Retinal pigment epithelial cell (primary cell): ENCODE measurements at regions not wholly inside any gene's neighbourhood (a gene's known extent, or its start where the extent isn't known, plus 50 kb on each side); places are given as distances from the start of the nearest gene placed in this dataset.

Source experiments
- DNase-seq: peaks from one replicate; pipeline ENCODE4 v3.0.0-alpha.2; 2010; ENCODE audit warnings: low read depth
- H3K4me3 ChIP-seq: 2 replicates; pipeline ENCODE4 v1.5.1; 2011; ENCODE audit warnings: mild to moderate bottlenecking, low read length, control low read depth, moderate library complexity
- TF ChIP-seq, protein P1 (sequence below): conservative IDR thresholded peaks from 2 replicates; pipeline ENCODE4 v1.5.1; 2011; ENCODE audit warnings: low read depth, low read length, control low read depth, inconsistent platforms

- TF ChIP-seq, protein P1, sequence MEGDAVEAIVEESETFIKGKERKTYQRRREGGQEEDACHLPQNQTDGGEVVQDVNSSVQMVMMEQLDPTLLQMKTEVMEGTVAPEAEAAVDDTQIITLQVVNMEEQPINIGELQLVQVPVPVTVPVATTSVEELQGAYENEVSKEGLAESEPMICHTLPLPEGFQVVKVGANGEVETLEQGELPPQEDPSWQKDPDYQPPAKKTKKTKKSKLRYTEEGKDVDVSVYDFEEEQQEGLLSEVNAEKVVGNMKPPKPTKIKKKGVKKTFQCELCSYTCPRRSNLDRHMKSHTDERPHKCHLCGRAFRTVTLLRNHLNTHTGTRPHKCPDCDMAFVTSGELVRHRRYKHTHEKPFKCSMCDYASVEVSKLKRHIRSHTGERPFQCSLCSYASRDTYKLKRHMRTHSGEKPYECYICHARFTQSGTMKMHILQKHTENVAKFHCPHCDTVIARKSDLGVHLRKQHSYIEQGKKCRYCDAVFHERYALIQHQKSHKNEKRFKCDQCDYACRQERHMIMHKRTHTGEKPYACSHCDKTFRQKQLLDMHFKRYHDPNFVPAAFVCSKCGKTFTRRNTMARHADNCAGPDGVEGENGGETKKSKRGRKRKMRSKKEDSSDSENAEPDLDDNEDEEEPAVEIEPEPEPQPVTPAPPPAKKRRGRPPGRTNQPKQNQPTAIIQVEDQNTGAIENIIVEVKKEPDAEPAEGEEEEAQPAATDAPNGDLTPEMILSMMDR: no peak
- DNase-seq: no peak
- no peak overlapping the region for H3K4me3 ChIP-seq
Measured at GRCh38 chr21:35345954-35346353, 296.9 kb upstream of the RUNX1 start.

GRCh38 chr21:35344582-35344981, 295.5 kb upstream of the RUNX1 start:
- TF ChIP-seq, protein P1: no peak
- H3K4me3 ChIP-seq: no peak overlapping the region

DNA sequence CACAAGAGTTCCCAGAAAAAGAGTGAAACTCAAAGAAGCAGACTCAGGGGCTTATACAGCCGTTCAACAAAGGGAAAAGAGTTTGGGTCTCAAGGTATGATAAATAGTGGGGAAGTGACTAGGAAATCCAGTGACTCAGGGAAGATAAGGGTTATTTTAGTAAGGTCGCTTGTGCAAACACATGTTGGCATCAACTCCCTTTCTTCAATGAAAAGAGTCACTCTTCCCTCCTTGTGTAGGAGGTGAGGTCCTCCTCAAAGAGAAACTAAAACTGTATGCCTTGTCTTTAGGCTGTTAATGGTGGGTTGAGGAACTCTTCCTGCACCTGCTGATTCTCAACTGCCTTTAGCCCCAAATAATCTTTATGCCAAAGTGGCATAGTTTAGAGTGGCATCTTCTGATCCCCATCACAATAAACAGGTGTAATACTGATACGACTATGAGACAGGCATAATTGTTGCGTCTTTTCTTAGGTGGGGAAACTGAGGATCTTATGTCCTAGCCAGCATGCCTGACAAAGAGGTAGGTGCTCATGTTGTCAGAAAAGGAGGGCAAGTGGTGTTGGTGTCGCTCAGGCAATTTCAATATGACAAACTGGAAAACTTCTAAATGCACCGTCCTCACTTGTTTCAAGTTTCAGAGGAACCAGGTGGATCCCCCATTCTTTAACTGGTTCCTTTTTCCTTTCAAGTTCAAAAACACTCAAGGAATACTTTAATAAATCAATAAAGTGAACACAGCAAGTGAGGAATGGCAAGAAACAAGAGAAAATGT, 294.1 kb upstream of the RUNX1 start:
- no peak for DNase-seq
- H3K4me3 ChIP-seq: no peak overlapping the region
- TF ChIP-seq, protein P1: no peak

More at GRCh38 chr21:35344582-35344981, 295.5 kb upstream of the RUNX1 start:
- DNase-seq: no peak

- H3K4me3 ChIP-seq: no peak overlapping the region
- DNase-seq: no peak
- TF ChIP-seq, protein P1: no peak
Measured at GRCh38 chr21:35342440-35342839, 293.3 kb upstream of the RUNX1 start.

GRCh38 chr21:35340273-35340672, 291.2 kb upstream of the RUNX1 start:
- TF ChIP-seq, protein P1: no peak

DNA sequence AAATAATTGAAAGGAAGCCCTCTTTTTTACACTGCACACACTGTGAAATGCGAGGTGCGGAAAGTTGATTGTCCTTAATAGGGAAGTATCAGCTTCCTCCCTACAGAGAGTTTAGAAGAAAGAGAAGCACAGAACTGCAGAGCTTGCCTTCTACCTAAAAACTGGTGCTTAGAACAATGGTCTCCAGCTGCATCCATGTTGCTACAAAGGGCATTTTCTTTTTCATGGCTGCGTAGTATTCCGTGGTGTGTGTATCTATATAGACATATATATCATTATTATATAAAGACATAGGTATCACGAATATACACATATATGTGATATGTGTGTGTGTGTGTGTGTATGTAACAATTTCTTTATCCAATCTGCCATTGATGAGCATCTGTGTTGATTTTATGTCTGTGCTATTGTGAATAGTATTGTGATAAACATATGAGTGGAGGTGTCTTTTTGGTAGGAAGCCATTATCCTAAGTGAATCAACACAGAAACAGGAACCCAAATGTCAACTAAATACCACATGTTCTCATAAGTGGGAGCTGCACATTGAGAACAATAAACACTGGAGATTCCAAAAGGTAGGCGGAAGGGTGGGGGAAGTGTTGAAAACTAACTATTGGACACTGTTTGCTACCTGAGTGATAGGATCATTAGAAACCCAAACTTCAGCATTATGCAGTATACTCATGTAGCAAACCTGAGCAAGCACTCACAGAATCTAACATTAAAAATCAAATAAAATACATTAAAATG, 290.0 kb upstream of the RUNX1 start:
- TF ChIP-seq, protein P1: no peak
- no peak overlapping the region for H3K4me3 ChIP-seq
- DNase-seq: no peak

More at GRCh38 chr21:35340273-35340672, 291.2 kb upstream of the RUNX1 start:
- no peak overlapping the region for H3K4me3 ChIP-seq
- no peak for DNase-seq

- no peak for DNase-seq
- H3K4me3 ChIP-seq: no peak overlapping the region
- TF ChIP-seq, protein P1: no peak
Measured at GRCh38 chr21:35338281-35338680, 289.2 kb upstream of the RUNX1 start.
